Activated CD8-positive, alpha-beta memory T cell treated with anti-CD3 and anti-CD28 coated beads, Interleukin-2, amount 10 ng/mL, durations not matched to agents 7 days and 5 days (primary cell): ENCODE measurements at regions not wholly inside any gene's neighbourhood (a gene's known extent, or its start where the extent isn't known, plus 50 kb on each side); places are given as distances from the start of the nearest gene placed in this dataset.

ENCODE experiments used
- ATAC-seq: fragments of 150-1000 bp; cut with Tn5 transposase; one replicate; pipeline ENCODE4 v1.10.0; 2021; ENCODE audit warnings: moderate library complexity
- CTCF ChIA-PET: fragments of 350-600 bp; sonication (Branson Sonifier 250); formaldehyde crosslinking; loops from one replicate; lab custom pipeline; 2021; ENCODE audit warnings: antibody characterized with exemption; lab: Charles Lee
- DNase-seq: peaks from one replicate; pipeline ENCODE4 v3.0.0-alpha.2; 2020
- H3K27ac Mint-ChIP-seq: one replicate; pipeline ENCODE4 v1.8.0; 2021; ENCODE audit warnings: mild to moderate bottlenecking, mixed read lengths
- H3K27me3 Mint-ChIP-seq: one replicate; pipeline ENCODE4 v1.8.0; 2021; ENCODE audit warnings: mixed read lengths
- H3K36me3 Mint-ChIP-seq: one replicate; pipeline ENCODE4 v1.8.0; 2021; ENCODE audit warnings: mild to moderate bottlenecking, mixed read lengths
- H3K4me1 Mint-ChIP-seq: one replicate; pipeline ENCODE4 v1.8.0; 2021; ENCODE audit warnings: mixed read lengths
- H3K4me3 Mint-ChIP-seq: one replicate; pipeline ENCODE4 v1.8.0; 2021; ENCODE audit warnings: mild to moderate bottlenecking, moderate library complexity, mixed read lengths
- H3K9me3 Mint-ChIP-seq: one replicate; pipeline ENCODE4 v1.8.0; 2022; ENCODE audit warnings: low read depth, mixed read lengths

GRCh38 chr1:63122079-63122478 lies 200.3 kb upstream of the FOXD3 start:
- peaks cover 20% of the 10 kb centered on the region for H3K27me3 Mint-ChIP-seq
- no peaks in the 10 kb centered on the region for H3K36me3 Mint-ChIP-seq
- no peak overlapping the region for H3K27ac Mint-ChIP-seq
- H3K4me1 Mint-ChIP-seq: peaks cover 5% of the 10 kb centered on the region
- CTCF ChIA-PET: no interaction called here
- ATAC-seq (no peak), DNase-seq (no peak)
- H3K4me3 Mint-ChIP-seq: no peak overlapping the region
- no peaks in the 10 kb centered on the region for H3K9me3 Mint-ChIP-seq

DNA sequence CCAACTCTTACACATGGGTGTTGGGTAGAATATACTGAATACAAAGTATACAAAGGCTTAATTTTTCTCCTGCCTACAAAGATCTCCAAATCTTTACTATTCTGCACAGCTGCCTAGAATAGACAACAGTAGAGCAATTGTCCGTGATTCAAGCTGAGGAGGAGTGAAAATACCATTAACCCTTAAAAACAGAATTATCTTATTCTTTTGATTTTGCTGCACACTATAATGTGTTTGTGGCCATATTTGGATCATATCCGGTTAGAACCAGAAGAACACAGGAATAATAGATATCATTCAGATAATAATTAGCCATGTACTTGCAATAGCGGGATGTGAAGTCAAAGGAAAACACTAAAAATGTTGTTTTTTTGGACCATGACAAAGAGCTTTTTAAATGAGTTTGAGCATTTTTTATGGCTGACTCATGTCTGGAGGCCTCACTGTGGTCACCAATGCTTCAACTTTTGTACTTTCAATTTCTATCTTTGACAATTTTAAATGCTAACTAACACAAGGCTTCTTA lies 197.6 kb upstream of the FOXD3 start:
- DNase-seq: no peak
- H3K4me3 Mint-ChIP-seq: no peak overlapping the region
- H3K27ac Mint-ChIP-seq: no peak overlapping the region
- peaks cover 28% of the 10 kb centered on the region for H3K27me3 Mint-ChIP-seq
- CTCF ChIA-PET: no interaction called here
- no peaks in the 10 kb centered on the region for H3K9me3 Mint-ChIP-seq
- no peak for ATAC-seq
- peaks cover 7% of the 10 kb centered on the region for H3K4me1 Mint-ChIP-seq
- no peaks in the 10 kb centered on the region for H3K36me3 Mint-ChIP-seq

GRCh38 chr1:63126104-63126503 lies 196.3 kb upstream of the FOXD3 start:
- H3K27ac Mint-ChIP-seq: no peak overlapping the region
- H3K27me3 Mint-ChIP-seq: peaks cover 31% of the 10 kb centered on the region
- no peak for ATAC-seq
- H3K9me3 Mint-ChIP-seq: no peaks in the 10 kb centered on the region
- H3K4me1 Mint-ChIP-seq: peaks cover 7% of the 10 kb centered on the region
- H3K36me3 Mint-ChIP-seq: no peaks in the 10 kb centered on the region
- DNase-seq: no peak
- CTCF ChIA-PET: no interaction called here
- no peak overlapping the region for H3K4me3 Mint-ChIP-seq

DNA sequence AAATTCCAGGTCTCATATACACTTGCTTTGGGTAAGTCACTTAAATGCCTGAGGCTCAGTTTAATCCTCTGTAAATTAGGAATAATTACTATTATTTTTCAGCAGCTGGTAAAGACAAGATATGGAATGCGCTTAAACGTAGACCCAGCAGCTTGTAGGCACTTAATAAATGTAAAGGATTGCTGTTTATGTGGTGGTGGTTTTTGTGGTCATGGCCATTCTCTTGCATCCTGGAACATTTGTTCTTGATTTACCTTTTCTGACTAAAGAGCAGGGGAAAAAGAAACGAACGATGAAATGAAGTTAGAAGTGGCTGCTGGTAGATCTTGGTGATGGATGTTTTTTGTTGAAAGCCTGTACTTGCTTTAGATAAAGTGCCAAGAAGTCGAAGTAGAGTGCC lies 195.0 kb upstream of the FOXD3 start:
- H3K36me3 Mint-ChIP-seq: no peaks in the 10 kb centered on the region
- CTCF ChIA-PET: no interaction called here
- no peak overlapping the region for H3K4me3 Mint-ChIP-seq
- peaks cover 7% of the 10 kb centered on the region for H3K4me1 Mint-ChIP-seq
- no peak overlapping the region for H3K27ac Mint-ChIP-seq
- DNase-seq (no peak), ATAC-seq (no peak)
- no peaks in the 10 kb centered on the region for H3K9me3 Mint-ChIP-seq
- peaks cover 31% of the 10 kb centered on the region for H3K27me3 Mint-ChIP-seq

GRCh38 chr1:63128556-63128955 lies 193.8 kb upstream of the FOXD3 start:
- DNase-seq (no peak), ATAC-seq (no peak)
- CTCF ChIA-PET: no interaction called here
- Mint-ChIP-seq H3K4me1 (peaks cover 7% of the 10 kb centered on the region), H3K27me3 (peaks cover 25% of the 10 kb centered on the region), H3K36me3 (no peaks in the 10 kb centered on the region), H3K27ac (no peak overlapping the region), H3K9me3 (no peaks in the 10 kb centered on the region), H3K4me3 (no peak overlapping the region)

DNA sequence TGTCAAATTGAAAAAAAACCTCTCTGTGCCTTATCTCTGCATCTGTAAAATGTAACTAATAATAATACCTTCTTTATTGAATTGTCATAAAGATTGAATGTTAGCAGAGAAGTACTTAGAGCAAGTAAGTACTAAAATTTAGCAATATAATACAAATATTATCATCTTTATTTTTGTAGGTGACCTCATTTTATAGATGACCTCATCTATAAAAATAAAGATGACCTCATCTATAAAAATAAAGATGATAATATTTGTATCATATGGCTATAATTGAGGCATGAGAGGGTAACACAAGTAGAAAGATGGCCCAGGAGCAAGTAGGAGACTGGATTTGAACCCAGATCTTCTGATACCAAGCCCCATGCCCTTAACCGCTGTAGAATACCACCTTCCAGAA lies 193.2 kb upstream of the FOXD3 start:
- no peaks in the 10 kb centered on the region for H3K9me3 Mint-ChIP-seq
- CTCF ChIA-PET: no interaction called here
- no peak for ATAC-seq

DNA sequence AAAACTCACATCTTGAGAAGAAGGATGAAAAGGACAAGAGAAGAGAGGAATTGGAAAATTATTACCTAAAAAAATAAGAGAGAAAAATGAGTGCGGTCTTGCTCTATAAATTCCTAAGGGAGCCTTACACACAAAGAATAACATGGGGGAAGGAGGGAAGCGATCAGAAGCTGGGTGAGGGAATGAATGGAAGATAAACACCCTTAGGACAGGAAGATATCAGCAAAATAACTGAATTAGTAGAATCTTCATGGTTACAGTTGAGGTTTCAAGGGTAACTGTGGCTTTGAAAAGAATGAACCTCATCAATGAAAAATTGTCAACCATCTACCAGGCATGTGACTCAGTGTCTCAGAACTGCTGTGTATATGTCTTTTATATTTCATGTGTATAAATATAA lies 192.5 kb upstream of the FOXD3 start:
- H3K36me3 Mint-ChIP-seq: no peaks in the 10 kb centered on the region
- peaks cover 24% of the 10 kb centered on the region for H3K27me3 Mint-ChIP-seq
- H3K9me3 Mint-ChIP-seq: no peaks in the 10 kb centered on the region
- ATAC-seq: no peak
- H3K27ac Mint-ChIP-seq: no peak overlapping the region
- no peak for DNase-seq
- H3K4me1 Mint-ChIP-seq: peaks cover 4% of the 10 kb centered on the region
- H3K4me3 Mint-ChIP-seq: no peak overlapping the region
- CTCF ChIA-PET: no interaction called here

More for the DNA sequence above, 193.2 kb upstream of the FOXD3 start:
- H3K4me3 Mint-ChIP-seq: no peak overlapping the region
- H3K27me3 Mint-ChIP-seq: peaks cover 24% of the 10 kb centered on the region
- DNase-seq: no peak
- H3K36me3 Mint-ChIP-seq: no peaks in the 10 kb centered on the region
- peaks cover 7% of the 10 kb centered on the region for H3K4me1 Mint-ChIP-seq
- H3K27ac Mint-ChIP-seq: no peak overlapping the region

- Mint-ChIP-seq H3K4me3 (no peak overlapping the region), H3K36me3 (no peaks in the 10 kb centered on the region), H3K27me3 (peaks cover 10% of the 10 kb centered on the region), H3K9me3 (no peaks in the 10 kb centered on the region), H3K4me1 (no peaks in the 10 kb centered on the region), H3K27ac (no peak overlapping the region)
- DNase-seq (no peak), ATAC-seq (no peak)
- CTCF ChIA-PET: interaction anchor here (1.0 kb wide), 1 partner anchor 17 kb away, joined by 3 read pairs; no protein-coding TSS in a partner anchor
Measured at GRCh38 chr1:63134501-63135173, 187.7 kb upstream of the FOXD3 start.

DNA sequence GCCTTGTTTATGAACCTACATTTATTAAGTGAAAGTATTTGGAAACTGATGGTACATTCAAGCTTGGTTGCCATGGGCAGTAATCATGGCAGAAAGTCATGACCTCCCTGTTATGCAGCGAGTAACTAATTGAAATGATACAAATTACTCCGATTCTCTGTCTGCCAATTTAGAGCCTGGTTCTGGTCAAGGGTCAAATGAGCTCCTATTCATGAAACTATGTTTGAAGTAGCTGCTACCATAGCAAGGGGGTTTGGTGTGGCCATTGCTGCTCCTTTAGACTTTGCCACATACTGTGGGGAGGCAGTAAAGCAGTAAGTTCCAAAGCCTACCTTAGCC lies 187.2 kb upstream of the FOXD3 start:
- no peak overlapping the region for H3K4me3 Mint-ChIP-seq
- CTCF ChIA-PET: interaction anchor here (1.0 kb wide), 1 partner anchor 16 kb away, joined by 3 read pairs; no protein-coding TSS in a partner anchor

GRCh38 chr1:63135801-63136200 lies 186.6 kb upstream of the FOXD3 start:
- no peak for ATAC-seq
- Mint-ChIP-seq H3K9me3 (no peaks in the 10 kb centered on the region), H3K27me3 (peaks cover 10% of the 10 kb centered on the region), H3K4me1 (no peaks in the 10 kb centered on the region), H3K4me3 (no peak overlapping the region), H3K36me3 (no peaks in the 10 kb centered on the region), H3K27ac (no peak overlapping the region)
- no peak for DNase-seq
- CTCF ChIA-PET: no interaction called here

More for the DNA sequence above, 187.2 kb upstream of the FOXD3 start:
- peaks cover 12% of the 10 kb centered on the region for H3K27me3 Mint-ChIP-seq
- H3K27ac Mint-ChIP-seq: no peak overlapping the region
- no peaks in the 10 kb centered on the region for H3K36me3 Mint-ChIP-seq
- H3K9me3 Mint-ChIP-seq: no peaks in the 10 kb centered on the region
- ATAC-seq (no peak), DNase-seq (no peak)
- H3K4me1 Mint-ChIP-seq: no peaks in the 10 kb centered on the region

- ATAC-seq (no peak), DNase-seq (no peak)
- Mint-ChIP-seq H3K27me3 (peaks cover 5% of the 10 kb centered on the region), H3K4me1 (no peaks in the 10 kb centered on the region), H3K4me3 (no peak overlapping the region), H3K9me3 (no peaks in the 10 kb centered on the region), H3K36me3 (no peaks in the 10 kb centered on the region), H3K27ac (no peak overlapping the region)
- CTCF ChIA-PET: no interaction called here
Measured at GRCh38 chr1:63142001-63142400, 180.4 kb upstream of the FOXD3 start.

DNA sequence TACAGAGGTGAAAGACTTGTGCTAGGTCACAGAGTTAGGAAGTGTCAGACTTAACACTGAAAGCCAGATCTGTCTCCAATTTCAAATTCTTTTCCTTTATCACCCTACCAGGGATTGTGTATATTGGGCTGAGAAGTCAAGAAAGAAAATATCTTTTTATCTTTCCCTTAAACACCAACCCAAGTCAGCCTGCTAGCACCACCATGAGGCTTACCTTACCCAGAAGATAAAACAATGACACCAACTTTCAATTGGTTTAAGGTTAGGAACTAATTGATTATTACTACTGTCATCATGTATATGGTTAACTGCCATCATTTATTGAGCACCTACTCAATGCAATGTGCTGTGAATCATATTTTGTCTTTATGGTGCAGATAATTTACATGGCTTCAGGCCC lies 178.9 kb upstream of the FOXD3 start:
- H3K27ac Mint-ChIP-seq: no peak overlapping the region
- H3K36me3 Mint-ChIP-seq: no peaks in the 10 kb centered on the region
- no peak for DNase-seq
- no peaks in the 10 kb centered on the region for H3K9me3 Mint-ChIP-seq
- no peak for ATAC-seq
- no peaks in the 10 kb centered on the region for H3K4me1 Mint-ChIP-seq
- H3K27me3 Mint-ChIP-seq: peaks cover 2% of the 10 kb centered on the region
- H3K4me3 Mint-ChIP-seq: no peak overlapping the region
- CTCF ChIA-PET: no interaction called here

GRCh38 chr1:63147783-63148182 lies 174.6 kb upstream of the FOXD3 start:
- Mint-ChIP-seq H3K27me3 (peaks cover 4% of the 10 kb centered on the region), H3K36me3 (no peaks in the 10 kb centered on the region), H3K27ac (no peak overlapping the region), H3K4me3 (no peak overlapping the region), H3K4me1 (no peaks in the 10 kb centered on the region), H3K9me3 (no peaks in the 10 kb centered on the region)
- CTCF ChIA-PET: no interaction called here
- ATAC-seq (no peak), DNase-seq (no peak)

- Mint-ChIP-seq H3K36me3 (no peaks in the 10 kb centered on the region), H3K27ac (no peak overlapping the region), H3K4me1 (no peaks in the 10 kb centered on the region), H3K27me3 (peaks cover 7% of the 10 kb centered on the region), H3K4me3 (no peak overlapping the region), H3K9me3 (no peaks in the 10 kb centered on the region)
- ATAC-seq (no peak), DNase-seq (peak; percentile 41)
- CTCF ChIA-PET: interaction anchor here (1.0 to 1.3 kb wide), 2 partner anchors 50 to 307 kb away, joined by 3 read pairs; no protein-coding TSS in a partner anchor
Measured at GRCh38 chr1:63148825-63149645, 173.3 kb upstream of the FOXD3 start.
